H1 (cell line): ENCODE measurements at regions not wholly inside any gene's neighbourhood (a gene's known extent, or its start where the extent isn't known, plus 50 kb on each side); places are given as distances from the start of the nearest gene placed in this dataset.

Source experiments
- CTCF ChIA-PET: fragments of 300-600 bp; sonication (Branson Sonifier 250); formaldehyde crosslinking; loops from one replicate; lab custom pipeline; 2021; ENCODE audit not compliant: partially characterized antibody; lab: Charles Lee
- POLR2A ChIA-PET: fragments of 300-600 bp; sonication (Branson Sonifier 250); formaldehyde crosslinking; loops from one replicate; lab custom pipeline; 2021; ENCODE audit warnings: inconsistent platforms; ENCODE audit not compliant: partially characterized antibody; lab: Charles Lee
- DNase-seq, 2 experiments: peaks; one replicate each; pipeline versions ENCODE4 v3.0.0 to v3.0.0-alpha.2; 2010 to 2022; ENCODE audit warnings: low spot score in 2 of 2, low read depth in 1 of 2, mixed read lengths in 1 of 2
- FAIRE-seq: peaks from 2 replicates; lab custom pipeline; 2011; peaks lifted over from hg19 to GRCh38; lab: Jason Lieb, UNC
- H2AFZ ChIP-seq: 2 replicates; pipeline ENCODE4 v1.8.1; 2012; ENCODE audit warnings: low read length, inconsistent platforms
- H2AK5ac ChIP-seq: 2 replicates; pipeline ENCODE4 v1.6.1; 2013; ENCODE audit warnings: low read depth, low read length
- H2BK120ac ChIP-seq: replicated peaks from 2 replicates; pipeline ENCODE3; 2013; ENCODE audit warnings: low read depth, low read length, inconsistent platforms
- H2BK12ac ChIP-seq: 2 replicates; pipeline ENCODE4 v1.6.1; 2013; ENCODE audit warnings: low read depth, low read length
- H2BK15ac ChIP-seq: 2 replicates; pipeline ENCODE4 v1.6.1; 2013; ENCODE audit warnings: low read length
- H2BK20ac ChIP-seq: 2 replicates; pipeline ENCODE4 v1.6.1; 2013; ENCODE audit warnings: low read length
- H2BK5ac ChIP-seq: 2 replicates; pipeline ENCODE4 v1.6.1; 2013; ENCODE audit warnings: low read depth, low read length
- H3K14ac ChIP-seq: 2 replicates; pipeline ENCODE4 v1.6.1; 2013; ENCODE audit warnings: inconsistent platforms; ENCODE audit not compliant: insufficient read length
- H3K18ac ChIP-seq: 2 replicates; pipeline ENCODE4 v1.6.1; 2013; ENCODE audit warnings: low read length; ENCODE audit errors: extremely low read depth
- H3K23ac ChIP-seq: 2 replicates; pipeline ENCODE4 v1.6.1; 2013; ENCODE audit warnings: inconsistent platforms; ENCODE audit not compliant: insufficient read length
- H3K23me2 ChIP-seq: 2 replicates; pipeline ENCODE4 v1.6.1; 2013; ENCODE audit warnings: low read depth, low read length
- H3K27ac ChIP-seq: 2 replicates; pipeline ENCODE4 v1.6.1; 2011; ENCODE audit warnings: low read depth, low read length, inconsistent platforms
- H3K27me3 ChIP-seq, 4 experiments: replicated peaks in 1 of 4; 1 replicate in 1 of 4; 2 replicates in 3 of 4; pipeline versions ENCODE4 v1.6.1 to v1.8.1; 2011 to 2013; ENCODE audit warnings: low read length in 3 of 4, mild to moderate bottlenecking in 3 of 4, inconsistent platforms in 2 of 4, mixed read lengths in 2 of 4, moderate library complexity in 1 of 4; ENCODE audit not compliant: control insufficient read depth in 3 of 4, insufficient read depth in 3 of 4; ENCODE audit errors: extremely low read depth in 1 of 4
- H3K36me3 ChIP-seq, 4 experiments: 2 replicates each; pipeline versions ENCODE4 v1.6.1 to v1.8.1; 2011 to 2013; ENCODE audit warnings: mild to moderate bottlenecking in 4 of 4, low read length in 3 of 4, moderate library complexity in 2 of 4, control low read depth in 1 of 4, inconsistent platforms in 1 of 4; ENCODE audit not compliant: insufficient read depth in 4 of 4, control insufficient read depth in 2 of 4
- H3K4ac ChIP-seq: replicated peaks from 2 replicates; pipeline ENCODE3; 2013; ENCODE audit warnings: low read length, low read depth, mixed read lengths, inconsistent platforms; ENCODE audit not compliant: insufficient read length
- H3K4me1 ChIP-seq, 4 experiments: replicated peaks in 1 of 4; 1 replicate in 1 of 4; 2 replicates in 3 of 4; pipeline versions ENCODE4 v1.6.1 to v1.8.1; 2011 to 2013; ENCODE audit warnings: low read length in 3 of 4, inconsistent platforms in 2 of 4, mixed read lengths in 1 of 4; ENCODE audit not compliant: insufficient read depth in 4 of 4, control insufficient read depth in 3 of 4
- H3K4me2 ChIP-seq, 2 experiments: 2 replicates each; pipeline versions ENCODE4 v1.6.1 to v1.8.1; 2011 to 2013; ENCODE audit warnings: low read depth in 2 of 2, low read length in 2 of 2, control low read depth in 1 of 2, inconsistent platforms in 1 of 2, mild to moderate bottlenecking in 1 of 2; ENCODE audit not compliant: insufficient read depth in 1 of 2
- H3K4me3 ChIP-seq, 4 experiments: fragments of 200-600, 300-600 bp in 1 of 4; sonication (generic), shearing (Covaris generic), sonication (Bioruptor Twin) in 1 of 4; 2 replicates each; pipeline versions ENCODE4 v1.5.1 to v1.8.1; 2011 to 2016; ENCODE audit warnings: low read length in 4 of 4, low read depth in 3 of 4, control low read depth in 2 of 4, inconsistent platforms in 2 of 4, mild to moderate bottlenecking in 2 of 4, mixed read lengths in 1 of 4, moderate library complexity in 1 of 4; ENCODE audit not compliant: insufficient read depth in 2 of 4; ENCODE audit errors: extremely low read depth in 1 of 4
- H3K56ac ChIP-seq: replicated peaks from 2 replicates; pipeline ENCODE3; 2013; ENCODE audit warnings: low read depth, mild to moderate bottlenecking, mixed read lengths, low read length, inconsistent platforms; ENCODE audit not compliant: insufficient read length
- H3K79me1 ChIP-seq: 2 replicates; pipeline ENCODE4 v1.6.1; 2013; ENCODE audit warnings: low read depth, low read length, control low read depth
- H3K79me2 ChIP-seq, 2 experiments: 2 replicates each; pipeline versions ENCODE4 v1.6.1 to v1.8.1; 2012 to 2013; ENCODE audit warnings: low read length in 2 of 2, mild to moderate bottlenecking in 2 of 2, inconsistent platforms in 1 of 2; ENCODE audit not compliant: insufficient read depth in 2 of 2, control insufficient read depth in 1 of 2
- H3K9ac ChIP-seq, 4 experiments: replicated peaks in 1 of 4; 1 replicate in 1 of 4; 2 replicates in 3 of 4; pipeline versions ENCODE4 v1.6.1 to v1.8.1; 2011 to 2013; ENCODE audit warnings: low read depth in 3 of 4, low read length in 3 of 4, control low read depth in 2 of 4, mild to moderate bottlenecking in 2 of 4, moderate library complexity in 2 of 4, inconsistent platforms in 1 of 4; ENCODE audit errors: extremely low read depth in 1 of 4
- H3K9me3 ChIP-seq, 2 experiments: 2 replicates each; pipeline versions ENCODE4 v1.6.1 to v1.8.1; 2012 to 2013; ENCODE audit warnings: mild to moderate bottlenecking in 2 of 2, moderate library complexity in 2 of 2, control low read depth in 1 of 2, inconsistent platforms in 1 of 2, low read depth in 1 of 2, low read length in 1 of 2, mixed read lengths in 1 of 2; ENCODE audit not compliant: insufficient read depth in 2 of 2
- H4K20me1 ChIP-seq, 2 experiments: replicated peaks in 1 of 2; 2 replicates each; pipeline versions ENCODE3 to v1.8.1; 2011 to 2013; ENCODE audit warnings: inconsistent platforms in 2 of 2, low read length in 2 of 2, mild to moderate bottlenecking in 1 of 2; ENCODE audit not compliant: insufficient read depth in 2 of 2, control insufficient read depth in 1 of 2
- H4K5ac ChIP-seq: 2 replicates; pipeline ENCODE4 v1.6.1; 2013; ENCODE audit warnings: low read length, low read depth, mixed read lengths, inconsistent platforms; ENCODE audit not compliant: insufficient read length
- H4K8ac ChIP-seq: 2 replicates; pipeline ENCODE4 v1.8.0; 2013; ENCODE audit warnings: mild to moderate bottlenecking, moderate library complexity, low read length, inconsistent platforms; ENCODE audit not compliant: insufficient read depth; ENCODE audit errors: extremely low read depth
- H4K91ac ChIP-seq: replicated peaks from 2 replicates; pipeline ENCODE3; 2013; ENCODE audit warnings: low read length, mixed read lengths, inconsistent platforms; ENCODE audit not compliant: insufficient read length
- CEBPB ChIP-seq: IDR thresholded peaks from 2 replicates; pipeline ENCODE4 v1.6.1; 2012; ENCODE audit warnings: low read depth, low read length
- CTBP2 ChIP-seq: IDR thresholded peaks from 2 replicates; pipeline ENCODE4 v1.7.0; 2011; ENCODE audit warnings: borderline replicate concordance, mild to moderate bottlenecking, moderate library complexity, mixed read lengths, low read length; ENCODE audit not compliant: insufficient read depth, insufficient read length
- CTCF ChIP-seq, 3 experiments: IDR thresholded peaks; 1 replicate in 2 of 3; 2 replicates in 1 of 3; pipeline versions ENCODE4 v1.5.1 to v1.6.1; 2011; ENCODE audit warnings: low read length in 3 of 3, mild to moderate bottlenecking in 3 of 3, inconsistent platforms in 2 of 3, low read depth in 1 of 3, moderate library complexity in 1 of 3; ENCODE audit not compliant: insufficient read depth in 1 of 3; ENCODE audit errors: control extremely low read depth in 1 of 3
- GTF2F1 ChIP-seq: IDR thresholded peaks from 2 replicates; pipeline ENCODE4 v1.6.1; 2012; ENCODE audit warnings: low read depth, low read length, improper control_type of control experiment, borderline replicate concordance
- HDAC6 ChIP-seq: IDR thresholded peaks from one replicate; pipeline ENCODE4 v1.7.1; 2012; ENCODE audit warnings: low read depth, mild to moderate bottlenecking, inconsistent platforms, low read length, moderate library complexity
- JUN ChIP-seq: IDR thresholded peaks from 2 replicates; pipeline ENCODE4 v1.6.1; 2011; ENCODE audit warnings: low read depth, mild to moderate bottlenecking, improper control_type of control experiment, low read length
- JUND ChIP-seq: IDR thresholded peaks from 2 replicates; pipeline ENCODE4 v1.6.1; 2011; ENCODE audit warnings: mild to moderate bottlenecking, improper control_type of control experiment, low read length
- POLR2AphosphoS5 ChIP-seq: IDR thresholded peaks from 2 replicates; pipeline ENCODE4 v1.6.1; 2011; ENCODE audit warnings: low read depth, low read length
- POU5F1 ChIP-seq: IDR thresholded peaks from 2 replicates; pipeline ENCODE4 v1.6.1; 2011; ENCODE audit warnings: low read depth, mild to moderate bottlenecking, low read length, moderate library complexity
- RNF2 ChIP-seq: fragments of 200-900, 300-1000 bp; sonication (generic); IDR thresholded peaks from 2 replicates; pipeline ENCODE4 v1.7.1; 2016; ENCODE audit warnings: borderline replicate concordance, low read depth, mild to moderate bottlenecking, antibody characterized with exemption, low read length; ENCODE audit not compliant: poor library complexity, severe bottlenecking; ENCODE audit errors: missing control alignments
- SIRT6 ChIP-seq: IDR thresholded peaks from one replicate; pipeline ENCODE4 v1.7.1; 2012; ENCODE audit warnings: low read length, inconsistent platforms
- TAF1 ChIP-seq: IDR thresholded peaks from 2 replicates; pipeline ENCODE4 v1.6.1; 2011; ENCODE audit warnings: mild to moderate bottlenecking, low read depth, low read length
- USF2 ChIP-seq: IDR thresholded peaks from 2 replicates; pipeline ENCODE4 v1.6.1; 2011; ENCODE audit warnings: low read length, improper control_type of control experiment

- Histone ChIP-seq H3K9me3 (no peaks in the 10 kb centered on the region), H2BK15ac (no peak overlapping the region), H2AK5ac (no peak overlapping the region), H3K79me1 (no peaks in the 10 kb centered on the region), H4K20me1 (no peaks in the 10 kb centered on the region), H3K9ac (no peak overlapping the region), H3K27ac (no peak overlapping the region), H2AFZ (no peak overlapping the region), H3K23ac (no peak overlapping the region), H3K79me2 (no peaks in the 10 kb centered on the region), H3K56ac (no peak overlapping the region), H4K5ac (no peak overlapping the region), H3K4ac (no peak overlapping the region), H2BK12ac (no peak overlapping the region), H2BK20ac (no peak overlapping the region), H3K4me1 (no peaks in the 10 kb centered on the region), H3K36me3 (no peaks in the 10 kb centered on the region), H4K91ac (no peak overlapping the region), H3K4me3 (no peak overlapping the region), H3K18ac (no peak overlapping the region), H3K27me3 (no peaks in the 10 kb centered on the region), H3K23me2 (no peaks in the 10 kb centered on the region), H2BK5ac (no peak overlapping the region), H3K4me2 (no peak overlapping the region), H3K14ac (no peak overlapping the region), H4K8ac (no peak overlapping the region), H2BK120ac (no peak overlapping the region)
- DNase-seq (no peak), FAIRE-seq (no peak)
- POLR2A ChIA-PET = no interaction called here
- CTCF ChIA-PET = no interaction called here
- TF ChIP-seq POU5F1 = no peak
- TF ChIP-seq HDAC6 = no peak
- TF ChIP-seq SIRT6 = no peak
- no peak for TF ChIP-seq GTF2F1
- no peak for TF ChIP-seq CEBPB
- no peak for TF ChIP-seq CTBP2
- TF ChIP-seq CTCF (IDR thresholded peaks at IDR 0.05; ENCODE audit: control extremely low read depth in 1 of 3, insufficient read depth in 1 of 3, low read depth in 1 of 3, low read length in 3 of 3) = no peak
- TF ChIP-seq POLR2AphosphoS5 = no peak
- no peak for TF ChIP-seq USF2
- no peak for TF ChIP-seq JUN
- TF ChIP-seq TAF1 = no peak
- no peak for TF ChIP-seq JUND
- TF ChIP-seq RNF2 = no peak
Measured at GRCh38 chr12:78721906-78722305, 142.7 kb upstream of the SYT1 start.
